NOMO-1 treated with DMSO at 0.1 percent for 48 hours (cell line): ENCODE measurements at regions not wholly inside any gene's neighbourhood (a gene's known extent, or its start where the extent isn't known, plus 50 kb on each side); places are given as distances from the start of the nearest gene placed in this dataset.

Source experiments
- DNase-seq: peaks from one replicate; lab custom pipeline; 2025; ENCODE audit not compliant: unreplicated experiment; lab: John Stamatoyannopoulos, UW

DNA sequence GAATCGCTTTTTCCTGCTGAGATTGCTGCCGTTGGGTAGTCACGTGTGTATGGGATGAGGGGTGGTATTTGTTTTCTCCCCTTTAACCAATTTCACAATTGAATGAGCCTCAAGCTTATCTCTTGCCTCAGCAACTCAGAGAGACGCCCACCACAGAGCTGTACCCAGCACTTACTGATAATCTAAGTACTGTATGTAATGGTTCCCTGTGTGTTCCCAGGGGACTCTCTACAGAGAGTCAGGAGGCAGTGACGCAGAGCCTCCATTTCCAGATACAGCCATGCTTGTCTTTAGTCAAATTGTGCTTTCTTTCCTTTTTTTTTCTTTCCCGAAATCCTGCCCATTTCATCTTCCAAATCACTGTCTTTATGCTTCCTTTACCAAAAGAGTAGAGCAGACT, 1102.1 kb upstream of the KLHL29 start:
- DNase-seq = no peak

DNA sequence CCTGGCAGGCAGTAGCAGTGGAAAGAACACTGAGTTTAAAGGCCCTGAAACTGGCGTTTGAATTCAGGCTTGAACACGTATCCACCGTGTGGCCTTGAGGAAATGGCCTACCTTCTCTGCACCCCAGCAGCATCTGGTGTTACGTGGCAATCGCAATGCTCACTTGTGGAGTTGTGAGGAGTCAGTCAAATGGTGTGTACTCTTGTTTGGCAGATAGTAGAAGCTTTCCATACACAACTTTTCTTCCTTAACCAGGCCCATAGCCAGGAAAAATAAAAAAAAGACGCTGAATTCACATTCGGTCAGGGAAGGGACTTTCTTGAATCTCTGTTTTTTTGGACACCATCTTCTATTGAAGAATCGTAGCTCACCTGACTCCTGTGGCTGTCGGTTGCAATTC, 1101.5 kb upstream of the KLHL29 start:
- DNase-seq = no peak

DNA sequence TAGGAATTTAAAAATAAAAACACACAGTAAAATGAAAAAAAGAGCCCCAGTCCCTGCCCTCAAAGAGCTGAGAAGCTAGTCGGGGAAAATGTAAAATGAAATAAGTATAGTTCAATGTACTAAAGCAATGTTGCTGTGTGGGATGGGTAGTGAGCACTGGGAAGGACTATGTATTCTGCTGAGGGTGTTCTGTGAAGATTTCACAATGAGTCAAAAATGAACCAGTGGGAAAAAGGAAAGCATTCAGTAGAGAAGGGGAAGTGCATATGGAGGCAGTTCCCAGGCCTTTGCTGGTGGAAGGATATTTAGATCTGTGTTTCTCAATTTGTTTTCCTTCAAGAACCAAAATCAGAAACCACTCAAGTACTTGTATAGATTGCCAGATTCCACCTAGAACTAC, 1094.7 kb upstream of the KLHL29 start:
- DNase-seq = peak; percentile 7

GRCh38 chr2:22290909-22291473, 1094.0 kb upstream of the KLHL29 start:
- DNase-seq = no peak

DNA sequence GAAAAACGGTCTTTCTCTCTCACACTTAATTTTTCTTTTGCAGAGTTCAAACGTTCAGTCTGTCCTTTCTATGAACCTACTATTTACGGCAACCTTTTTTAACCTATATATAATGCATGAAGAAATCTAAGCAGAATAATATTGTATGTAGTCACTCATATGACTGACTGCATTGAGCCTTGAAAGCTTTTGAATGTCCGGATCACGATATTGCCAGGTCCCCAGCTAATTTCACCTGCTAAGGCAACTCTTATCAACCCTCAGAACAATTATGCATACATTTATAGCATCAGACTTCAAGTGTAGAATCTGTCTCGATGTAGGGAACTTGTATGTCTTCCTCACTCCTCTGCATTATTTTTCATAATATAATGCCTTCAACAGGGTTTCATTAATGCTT, 1083.8 kb upstream of the KLHL29 start:
- DNase-seq = no peak

GRCh38 chr2:22326250-22326649, 1058.7 kb upstream of the KLHL29 start:
- peak; percentile 90 for DNase-seq

- no peak for DNase-seq
Observed at GRCh38 chr2:22329211-22330154, 1055.5 kb upstream of the KLHL29 start.

DNA sequence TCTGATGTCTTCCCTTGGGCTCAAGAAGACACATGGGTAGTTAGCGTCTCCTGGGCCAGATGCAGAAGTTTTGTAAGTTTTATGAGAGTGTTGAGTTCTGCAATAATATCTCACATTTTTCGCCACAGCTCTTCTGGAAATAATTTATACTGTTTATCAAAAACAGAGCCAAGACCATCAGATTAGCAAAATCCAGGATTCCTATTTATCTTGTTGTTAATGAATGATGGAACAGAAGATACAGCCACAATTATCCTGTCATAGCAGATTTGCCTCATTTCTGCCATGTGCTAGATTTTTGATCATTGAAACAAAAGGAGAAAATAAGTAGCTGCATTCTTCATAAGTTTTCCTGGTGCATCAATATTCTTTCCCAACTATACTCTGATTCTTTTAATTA, 1048.6 kb upstream of the KLHL29 start:
- DNase-seq = no peak

GRCh38 chr2:22340716-22341115, 1044.3 kb upstream of the KLHL29 start:
- no peak for DNase-seq

GRCh38 chr2:22347306-22347705, 1037.7 kb upstream of the KLHL29 start:
- no peak for DNase-seq

GRCh38 chr2:22350621-22351020, 1034.4 kb upstream of the KLHL29 start:
- no peak for DNase-seq

DNA sequence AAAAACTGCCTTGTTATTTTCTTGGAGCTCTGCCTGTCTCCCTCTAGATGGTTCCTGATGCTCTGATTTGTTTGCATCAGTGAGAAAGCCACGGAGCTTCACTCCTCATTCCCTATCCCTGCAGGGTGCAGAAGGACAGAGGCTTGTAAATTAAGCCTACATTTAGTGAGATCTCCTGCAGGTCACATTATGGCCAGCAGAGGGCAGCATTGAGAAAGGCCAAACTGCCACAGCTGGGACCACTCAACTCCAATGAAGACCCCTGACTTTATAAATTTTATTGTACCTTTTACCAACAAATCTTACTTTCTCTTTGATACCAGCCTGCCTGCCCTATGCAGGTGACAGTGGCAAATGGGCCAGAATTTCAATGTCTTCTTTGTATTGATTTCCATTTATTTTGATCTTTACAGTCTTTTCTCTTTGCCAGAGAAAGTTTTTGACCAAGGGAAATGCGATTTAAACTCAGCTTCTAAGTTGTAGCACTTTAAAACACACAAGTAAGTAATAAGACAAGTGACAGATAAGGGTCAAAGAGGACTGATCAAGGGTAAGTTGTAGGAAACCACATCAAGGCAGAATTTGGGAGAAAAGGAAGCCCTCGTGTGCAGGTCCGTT, 1029.1 kb upstream of the KLHL29 start:
- DNase-seq = no peak

GRCh38 chr2:22359071-22359672, 1025.8 kb upstream of the KLHL29 start:
- no peak for DNase-seq

DNA sequence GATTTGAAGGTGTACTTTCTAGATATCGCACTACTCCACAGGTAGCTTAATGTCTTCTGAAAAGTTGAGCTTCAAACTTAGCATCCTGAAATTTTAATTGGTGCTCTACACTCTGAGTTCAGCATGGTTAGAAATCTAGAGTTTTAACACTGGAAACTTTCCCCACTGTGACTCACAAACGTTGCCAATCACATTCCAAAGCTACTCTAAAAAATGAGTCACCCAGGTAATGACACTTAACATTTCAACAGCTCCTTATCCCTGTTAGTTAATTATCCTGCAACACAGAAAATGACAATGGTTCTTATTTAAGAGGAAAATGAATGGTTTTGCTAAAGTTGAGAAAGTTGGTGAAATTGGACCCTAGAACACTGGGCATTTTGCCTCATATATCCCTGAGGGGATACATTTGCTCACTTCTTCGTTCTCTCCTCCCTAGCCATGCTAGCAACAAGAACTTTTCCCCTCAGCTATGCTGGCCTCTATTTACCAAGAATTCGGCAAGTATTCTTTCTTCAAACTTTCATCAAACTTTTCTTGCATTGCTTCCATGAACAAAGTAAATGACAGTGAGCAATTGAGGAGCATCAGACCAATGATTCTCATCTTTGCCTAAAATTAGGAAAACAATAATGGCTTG, 1024.1 kb upstream of the KLHL29 start:
- no peak for DNase-seq

DNA sequence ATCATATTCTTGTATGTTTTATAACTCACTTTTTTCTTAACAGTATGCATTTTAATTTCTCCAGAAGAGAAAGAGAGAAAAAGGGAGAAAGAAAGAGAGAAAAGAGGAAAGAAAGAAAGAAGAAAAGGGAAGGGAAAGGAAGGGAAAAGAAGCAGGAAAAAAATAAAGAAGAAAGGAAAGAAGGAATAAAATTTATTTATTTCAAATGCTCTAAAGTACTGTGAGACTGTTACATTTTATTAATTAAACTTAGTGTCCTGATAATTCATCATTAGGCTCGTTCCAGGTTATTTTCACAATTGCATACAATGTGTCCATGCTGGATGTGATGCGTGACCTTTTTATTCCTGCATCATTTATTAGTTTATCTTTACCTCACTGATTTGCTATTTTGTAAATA, 1023.4 kb upstream of the KLHL29 start:
- no peak for DNase-seq

GRCh38 chr2:22375096-22375495, 1009.9 kb upstream of the KLHL29 start:
- DNase-seq = no peak

DNA sequence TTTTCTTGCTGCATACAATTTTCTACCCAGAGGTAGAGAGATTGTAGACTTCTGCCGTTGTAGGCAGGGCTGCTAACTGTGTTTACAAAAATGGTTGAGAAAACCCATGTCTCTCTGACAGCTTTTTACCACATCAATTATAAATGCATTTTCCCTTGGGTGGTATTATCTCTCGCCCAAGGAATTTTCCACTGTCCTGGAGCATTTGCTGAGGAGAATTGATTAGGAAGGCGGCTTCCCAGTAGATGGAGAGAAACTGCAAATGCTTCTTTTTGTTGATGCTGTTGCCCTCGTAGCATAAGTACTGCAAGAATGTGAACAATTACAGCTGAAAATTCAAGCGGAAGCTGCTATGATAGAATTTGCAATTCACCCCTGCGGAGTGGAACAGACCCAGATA, 1007.7 kb upstream of the KLHL29 start:
- no peak for DNase-seq

GRCh38 chr2:22382479-22383169, 1002.4 kb upstream of the KLHL29 start:
- no peak for DNase-seq

DNA sequence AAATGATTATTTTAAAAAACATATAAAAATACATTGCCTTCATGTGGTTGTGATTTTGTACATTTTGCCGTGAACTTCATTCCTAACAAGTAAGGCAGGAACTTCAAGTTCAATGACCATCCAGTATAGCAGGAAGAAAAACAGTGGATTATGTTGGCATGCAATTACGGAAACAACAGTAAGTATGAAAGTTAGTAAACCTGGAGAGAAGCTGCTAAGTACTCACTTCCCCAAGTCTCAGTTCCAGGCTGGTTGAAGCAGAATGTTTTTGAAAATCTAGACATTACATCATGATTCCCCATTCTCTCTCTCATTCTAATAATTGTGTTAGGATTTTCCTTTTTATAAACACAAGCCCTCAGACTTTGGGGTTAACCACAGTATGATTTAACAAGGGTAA, 987.1 kb upstream of the KLHL29 start:
- no peak for DNase-seq

DNA sequence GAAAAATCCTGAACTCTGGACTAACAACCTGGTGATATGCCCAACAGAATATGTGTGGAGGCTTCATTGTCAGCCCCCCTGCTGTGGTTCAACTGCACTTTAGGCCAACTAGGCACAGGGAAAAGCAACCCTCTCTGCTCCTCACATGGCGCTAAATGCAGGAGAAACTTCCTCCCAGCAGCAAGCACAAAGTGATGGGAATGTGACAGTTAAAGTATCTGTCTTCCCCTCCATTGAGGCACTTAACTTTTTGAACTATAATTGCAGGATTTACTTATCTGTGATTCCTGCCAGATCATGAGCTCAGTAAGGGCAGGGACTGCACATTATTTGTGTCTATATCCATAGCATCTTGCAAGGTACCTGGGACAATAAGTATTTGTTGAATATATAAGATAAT, 981.2 kb upstream of the KLHL29 start:
- DNase-seq = no peak

- DNase-seq = peak; percentile 82
Observed at GRCh38 chr2:22406625-22407024, 978.4 kb upstream of the KLHL29 start.
